Adrenal gland (tissue), 5 donors: ENCODE measurements at regions not wholly inside any gene's neighbourhood (a gene's known extent, or its start where the extent isn't known, plus 50 kb on each side); places are given as distances from the start of the nearest gene placed in this dataset.
"Not testable (repeated sequence)": the region's sequence is repeated elsewhere in the genome, so short reads cannot be mapped to it uniquely, and the experiment has no call there.

Experiments
- CTCF ChIP-seq, 6 experiments: fragments of 450-650 bp in 4 of 6; fragments of 200-600 bp in 2 of 6; sonication (generic) in 1 of 6; IDR thresholded peaks; 1 replicate in 5 of 6; 2 replicates in 1 of 6; pipeline versions ENCODE4 v1.5.1 to v1.8.0; 2016 to 2021; ENCODE audit warnings: antibody characterized with exemption in 6 of 6, mild to moderate bottlenecking in 2 of 6, moderate library complexity in 1 of 6
- POLR2A ChIP-seq, 2 donors: fragments of 450-650 bp; IDR thresholded peaks; one replicate each; pipeline ENCODE4 v1.6.1; 2017; ENCODE audit warnings: antibody characterized with exemption in 2 of 2, mild to moderate bottlenecking in 2 of 2, moderate library complexity in 1 of 2
- donor health status: DM: no; HTN: no; CAD: no.

- TF ChIP-seq CTCF, POLR2A (IDR thresholded peaks at IDR 0.05): not testable (repeated sequence)
Measured at GRCh38 chr7:19954166-19954565, 180.7 kb upstream of the TMEM196 start.
